Osteoblast (primary cell): ENCODE measurements at regions not wholly inside any gene's neighbourhood (a gene's known extent, or its start where the extent isn't known, plus 50 kb on each side); places are given as distances from the start of the nearest gene placed in this dataset.

ENCODE experiments used
- DNase-seq: peaks from one replicate; pipeline ENCODE4 v3.0.0; 2011; ENCODE audit warnings: low spot score, mixed read lengths; ENCODE audit not compliant: insufficient read length; ENCODE audit errors: missing footprints
- H2AFZ ChIP-seq: 2 replicates; pipeline ENCODE4 v1.6.0; 2011; ENCODE audit warnings: mild to moderate bottlenecking, low read length
- H3K27ac ChIP-seq: 2 replicates; pipeline ENCODE4 v1.5.1; 2011; ENCODE audit warnings: mild to moderate bottlenecking, low read depth, low read length, moderate library complexity
- H3K27me3 ChIP-seq: 2 replicates; pipeline ENCODE4 v1.6.0; 2012; ENCODE audit warnings: mild to moderate bottlenecking, control low read depth, inconsistent platforms, low read length, moderate library complexity; ENCODE audit not compliant: insufficient read depth
- H3K36me3 ChIP-seq: 2 replicates; pipeline ENCODE4 v1.5.1; 2011; ENCODE audit warnings: mild to moderate bottlenecking, low read length, control low read depth, moderate library complexity; ENCODE audit not compliant: insufficient read depth
- H3K4me1 ChIP-seq: 2 replicates; pipeline ENCODE4 v1.5.1; 2011; ENCODE audit warnings: mild to moderate bottlenecking, low read length, control low read depth, moderate library complexity; ENCODE audit not compliant: insufficient read depth
- H3K4me2 ChIP-seq: 2 replicates; pipeline ENCODE4 v1.6.0; 2011; ENCODE audit warnings: mild to moderate bottlenecking, low read length; ENCODE audit not compliant: insufficient read depth
- H3K4me3 ChIP-seq: fragments of 200-600 bp; sonication (generic); 3 replicates; pipeline ENCODE4 v1.5.1; 2012; ENCODE audit warnings: mild to moderate bottlenecking, low read length, inconsistent platforms; ENCODE audit not compliant: insufficient read depth
- H3K79me2 ChIP-seq: 2 replicates; pipeline ENCODE4 v1.6.0; 2012; ENCODE audit warnings: mild to moderate bottlenecking, low read length, control low read depth, inconsistent platforms; ENCODE audit not compliant: insufficient read depth
- H3K9me3 ChIP-seq: 2 replicates; pipeline ENCODE4 v1.5.1; 2011; ENCODE audit warnings: low read depth, low read length, control low read depth
- H4K20me1 ChIP-seq: 2 replicates; pipeline ENCODE4 v1.6.0; 2012; ENCODE audit warnings: mild to moderate bottlenecking, low read length, control low read depth; ENCODE audit not compliant: insufficient read depth
- TF ChIP-seq, protein P1 (sequence below): IDR thresholded peaks from 2 replicates; pipeline ENCODE4 v1.5.1; 2011; ENCODE audit warnings: mild to moderate bottlenecking, low read depth, low read length, moderate library complexity; ENCODE audit errors: extremely low read depth

DNA sequence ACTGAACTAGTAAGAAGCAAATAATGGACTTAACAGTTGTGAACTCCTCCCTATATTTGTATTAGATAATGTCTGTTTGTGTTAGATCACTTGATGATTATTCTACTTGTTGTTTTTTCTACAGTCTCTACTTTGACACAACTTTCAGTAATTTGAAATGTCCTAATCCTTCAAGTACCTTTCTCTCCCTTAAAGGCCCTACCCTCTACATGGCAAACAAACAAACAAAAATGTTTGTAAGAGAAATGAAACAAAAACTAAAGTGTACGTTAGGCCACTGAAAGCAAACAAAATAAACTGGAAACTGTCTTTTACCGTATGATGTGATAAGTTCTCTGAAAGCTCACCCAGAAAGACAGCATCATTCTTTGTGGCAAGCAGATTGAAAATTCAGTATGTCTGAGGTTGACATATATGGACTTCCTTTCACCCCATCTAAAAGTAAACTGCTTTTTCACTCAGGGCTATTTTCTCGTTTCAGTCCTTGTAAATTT lies 255.9 kb upstream of the SNX7 start:
- Histone ChIP-seq H3K4me3 (peak overlapping the region; percentile 25), H3K4me1 (peaks cover 10% of the 10 kb centered on the region), H2AFZ (peak overlapping the region; percentile 90), H3K9me3 (no peaks in the 10 kb centered on the region), H4K20me1 (no peaks in the 10 kb centered on the region), H3K4me2 (peak overlapping the region; percentile 70), H3K27me3 (no peaks in the 10 kb centered on the region), H3K36me3 (no peaks in the 10 kb centered on the region), H3K79me2 (no peaks in the 10 kb centered on the region), H3K27ac (peak overlapping the region; percentile 29)
- no peak for DNase-seq
- TF ChIP-seq, protein P1, sequence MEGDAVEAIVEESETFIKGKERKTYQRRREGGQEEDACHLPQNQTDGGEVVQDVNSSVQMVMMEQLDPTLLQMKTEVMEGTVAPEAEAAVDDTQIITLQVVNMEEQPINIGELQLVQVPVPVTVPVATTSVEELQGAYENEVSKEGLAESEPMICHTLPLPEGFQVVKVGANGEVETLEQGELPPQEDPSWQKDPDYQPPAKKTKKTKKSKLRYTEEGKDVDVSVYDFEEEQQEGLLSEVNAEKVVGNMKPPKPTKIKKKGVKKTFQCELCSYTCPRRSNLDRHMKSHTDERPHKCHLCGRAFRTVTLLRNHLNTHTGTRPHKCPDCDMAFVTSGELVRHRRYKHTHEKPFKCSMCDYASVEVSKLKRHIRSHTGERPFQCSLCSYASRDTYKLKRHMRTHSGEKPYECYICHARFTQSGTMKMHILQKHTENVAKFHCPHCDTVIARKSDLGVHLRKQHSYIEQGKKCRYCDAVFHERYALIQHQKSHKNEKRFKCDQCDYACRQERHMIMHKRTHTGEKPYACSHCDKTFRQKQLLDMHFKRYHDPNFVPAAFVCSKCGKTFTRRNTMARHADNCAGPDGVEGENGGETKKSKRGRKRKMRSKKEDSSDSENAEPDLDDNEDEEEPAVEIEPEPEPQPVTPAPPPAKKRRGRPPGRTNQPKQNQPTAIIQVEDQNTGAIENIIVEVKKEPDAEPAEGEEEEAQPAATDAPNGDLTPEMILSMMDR: no peak

- H2AFZ ChIP-seq: no peak overlapping the region
- no peaks in the 10 kb centered on the region for H4K20me1 ChIP-seq
- DNase-seq: no peak
- H3K9me3 ChIP-seq: no peaks in the 10 kb centered on the region
- H3K27me3 ChIP-seq: no peaks in the 10 kb centered on the region
- no peak overlapping the region for H3K4me3 ChIP-seq
- no peaks in the 10 kb centered on the region for H3K79me2 ChIP-seq
- no peak overlapping the region for H3K4me2 ChIP-seq
- H3K27ac ChIP-seq: no peak overlapping the region
- peaks cover 10% of the 10 kb centered on the region for H3K4me1 ChIP-seq
- TF ChIP-seq, protein P1: no peak
- no peaks in the 10 kb centered on the region for H3K36me3 ChIP-seq
These were observed 256.7 kb upstream of the SNX7 start for GRCh38 chr1:98404866-98405265.

GRCh38 chr1:98403963-98404480 lies 257.5 kb upstream of the SNX7 start:
- Histone ChIP-seq H3K4me3 (no peak overlapping the region), H3K27me3 (no peaks in the 10 kb centered on the region), H3K9me3 (no peaks in the 10 kb centered on the region), H3K27ac (no peak overlapping the region), H4K20me1 (no peaks in the 10 kb centered on the region), H3K4me1 (peaks cover 11% of the 10 kb centered on the region), H3K4me2 (no peak overlapping the region), H3K36me3 (no peaks in the 10 kb centered on the region), H2AFZ (peak overlapping the region; percentile 23), H3K79me2 (no peaks in the 10 kb centered on the region)
- TF ChIP-seq, protein P1: no peak
- no peak for DNase-seq

DNA sequence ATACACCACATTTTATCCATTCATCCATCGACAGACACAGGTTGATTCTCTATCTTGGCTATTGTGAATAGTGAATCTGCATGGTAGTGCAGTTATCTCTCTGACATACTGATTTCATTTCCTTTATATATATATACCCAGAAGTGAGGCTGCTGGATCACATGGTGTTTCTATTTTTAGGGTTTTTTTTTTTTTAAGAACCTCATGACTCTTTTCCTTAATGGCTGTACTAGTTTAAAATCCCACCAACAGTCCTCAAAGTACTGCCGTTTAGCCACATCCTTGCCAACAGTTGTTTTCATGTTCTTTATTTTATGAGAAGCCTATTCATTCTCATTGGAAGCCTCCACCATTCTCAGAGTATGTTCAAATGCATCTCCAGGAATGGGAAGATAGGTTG lies 258.7 kb upstream of the SNX7 start:
- Histone ChIP-seq H3K27me3 (no peaks in the 10 kb centered on the region), H3K4me3 (no peak overlapping the region), H3K36me3 (no peaks in the 10 kb centered on the region), H3K79me2 (no peaks in the 10 kb centered on the region), H3K4me2 (no peak overlapping the region), H3K27ac (no peak overlapping the region), H3K4me1 (peaks cover 19% of the 10 kb centered on the region), H3K9me3 (no peaks in the 10 kb centered on the region), H2AFZ (peak overlapping the region; percentile 20), H4K20me1 (no peaks in the 10 kb centered on the region)
- DNase-seq: no peak
- TF ChIP-seq, protein P1: no peak
